ENCODE measurements at regions not wholly inside any gene's neighbourhood (a gene's known extent, or its start where the extent isn't known, plus 50 kb on each side); places are given as distances from the start of the nearest gene placed in this dataset.
A peak's percentile ranks its signal among the peaks of the same experiment; 100 is the strongest.

GRCh38 chr1:47676311-47677054 is 238.6 kb downstream of the FOXD2 start:
- Histone ChIP-seq H3K9me3 (no peaks in the 10 kb centered on the region), H3K4me1 (peaks cover 0 to 2% of the 10 kb centered on the region in 2 donors), H3K27ac (peak overlapping the region in 1 of 2 donors; percentile 21), H3K36me3 (no peaks in the 10 kb centered on the region), H3K27me3 (no peaks in the 10 kb centered on the region), H3K4me3 (no peak overlapping the region)
- intact Hi-C loops (cut with DNase I): no loop called here
- TF ChIP-seq, protein P1, sequence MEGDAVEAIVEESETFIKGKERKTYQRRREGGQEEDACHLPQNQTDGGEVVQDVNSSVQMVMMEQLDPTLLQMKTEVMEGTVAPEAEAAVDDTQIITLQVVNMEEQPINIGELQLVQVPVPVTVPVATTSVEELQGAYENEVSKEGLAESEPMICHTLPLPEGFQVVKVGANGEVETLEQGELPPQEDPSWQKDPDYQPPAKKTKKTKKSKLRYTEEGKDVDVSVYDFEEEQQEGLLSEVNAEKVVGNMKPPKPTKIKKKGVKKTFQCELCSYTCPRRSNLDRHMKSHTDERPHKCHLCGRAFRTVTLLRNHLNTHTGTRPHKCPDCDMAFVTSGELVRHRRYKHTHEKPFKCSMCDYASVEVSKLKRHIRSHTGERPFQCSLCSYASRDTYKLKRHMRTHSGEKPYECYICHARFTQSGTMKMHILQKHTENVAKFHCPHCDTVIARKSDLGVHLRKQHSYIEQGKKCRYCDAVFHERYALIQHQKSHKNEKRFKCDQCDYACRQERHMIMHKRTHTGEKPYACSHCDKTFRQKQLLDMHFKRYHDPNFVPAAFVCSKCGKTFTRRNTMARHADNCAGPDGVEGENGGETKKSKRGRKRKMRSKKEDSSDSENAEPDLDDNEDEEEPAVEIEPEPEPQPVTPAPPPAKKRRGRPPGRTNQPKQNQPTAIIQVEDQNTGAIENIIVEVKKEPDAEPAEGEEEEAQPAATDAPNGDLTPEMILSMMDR (IDR thresholded peaks at IDR 0.05): no peak
- DNase-seq (ENCODE audit: low spot score in 2 of 2): peak in 1 of 2 donors; percentile 38

- TF ChIP-seq, protein P1 (IDR thresholded peaks at IDR 0.05): no peak
- Histone ChIP-seq H3K36me3 (no peaks in the 10 kb centered on the region), H3K27ac (peak overlapping the region in 1 of 2 donors; percentile 21), H3K4me1 (peaks cover 0 to 2% of the 10 kb centered on the region in 2 donors), H3K4me3 (no peak overlapping the region), H3K9me3 (no peaks in the 10 kb centered on the region), H3K27me3 (no peaks in the 10 kb centered on the region)
- intact Hi-C loops (cut with DNase I): no loop called here
- peak in 1 of 2 donors; percentile 61 for DNase-seq (ENCODE audit: low spot score in 2 of 2)
These were observed 239.5 kb downstream of the FOXD2 start for GRCh38 chr1:47677241-47677940.

GRCh38 chr1:47678464-47678980 is 240.7 kb downstream of the FOXD2 start:
- intact Hi-C loops (cut with DNase I): no loop called here
- Histone ChIP-seq H3K4me1 (peaks cover 0 to 2% of the 10 kb centered on the region in 2 donors), H3K4me3 (no peak overlapping the region), H3K9me3 (no peaks in the 10 kb centered on the region), H3K36me3 (no peaks in the 10 kb centered on the region), H3K27me3 (no peaks in the 10 kb centered on the region), H3K27ac (no peak overlapping the region)
- TF ChIP-seq, protein P1 (IDR thresholded peaks at IDR 0.05): no peak
- DNase-seq (ENCODE audit: low spot score in 2 of 2): peak in 1 of 2 donors; percentile 38

- Histone ChIP-seq H3K4me1 (peaks cover 0 to 7% of the 10 kb centered on the region in 2 donors), H3K4me3 (no peak overlapping the region), H3K27ac (peak overlapping the region in 1 of 2 donors; percentile 27), H3K9me3 (no peaks in the 10 kb centered on the region), H3K36me3 (no peaks in the 10 kb centered on the region), H3K27me3 (no peaks in the 10 kb centered on the region)
- peak in 1 of 2 donors; percentile 63 for DNase-seq (ENCODE audit: low spot score in 2 of 2)
- intact Hi-C loops (cut with DNase I): no loop called here
- TF ChIP-seq, protein P1 (IDR thresholded peaks at IDR 0.05): no peak
These were observed 241.5 kb downstream of the FOXD2 start for GRCh38 chr1:47679301-47679791.

DNA sequence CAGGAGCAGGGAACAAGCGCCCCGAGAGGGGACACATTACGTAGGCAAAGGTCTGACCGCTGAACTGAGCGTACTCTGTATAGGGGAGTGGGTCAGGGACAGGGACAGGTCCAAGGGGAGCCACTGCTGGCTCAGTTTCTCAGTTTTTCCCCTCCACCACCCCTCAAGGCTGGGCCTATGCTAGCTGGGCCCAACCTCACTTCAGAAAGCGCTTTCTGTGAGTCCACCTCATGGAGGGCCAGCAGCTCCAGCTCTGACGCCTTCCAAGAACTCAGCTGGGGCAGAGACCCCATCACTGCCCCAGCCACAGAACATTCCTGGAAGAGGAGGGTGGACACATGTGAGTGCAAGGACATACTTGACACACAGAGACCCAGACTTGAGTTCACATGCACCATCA is 242.0 kb downstream of the FOXD2 start:
- intact Hi-C loops (cut with DNase I): no loop called here
- Histone ChIP-seq H3K27ac (peak overlapping the region in 1 of 2 donors; percentile 27), H3K4me1 (peaks cover 0 to 12% of the 10 kb centered on the region in 2 donors), H3K4me3 (no peak overlapping the region), H3K9me3 (no peaks in the 10 kb centered on the region), H3K27me3 (no peaks in the 10 kb centered on the region), H3K36me3 (no peaks in the 10 kb centered on the region)
- peak in 1 of 2 donors; percentile 58 for DNase-seq (ENCODE audit: low spot score in 2 of 2)
- TF ChIP-seq, protein P1 (IDR thresholded peaks at IDR 0.05): no peak

All from ascending aorta (tissue), 2 donors.